IMR-90 (cell line): ENCODE measurements at regions not wholly inside any gene's neighbourhood (a gene's known extent, or its start where the extent isn't known, plus 50 kb on each side); places are given as distances from the start of the nearest gene placed in this dataset.

ENCODE experiments used
- ATAC-seq: fragments of 200-7000 bp; cut with Tn5 transposase; 2 replicates; pipeline ENCODE4 v1.9.1; 2020; ENCODE audit warnings: low read depth, mild to moderate bottlenecking, moderate library complexity
- BruUV-seq: library from RNA; stranded (reverse); fragments of 400-500 nt; replicated peaks from 2 replicates; lab custom pipeline; 2021; lab: Mats Ljungman, UMichigan
- CTCF ChIA-PET: fragments of 300-600 bp; formaldehyde crosslinking; extraction: SDS; loops from one replicate; lab custom pipeline; 2021; ENCODE audit warnings: antibody characterized with exemption; lab: Yijun Ruan, JAX
- POLR2A ChIA-PET: fragments of 300-600 bp; sonication (Branson Sonifier 250); formaldehyde crosslinking; loops from one replicate; lab custom pipeline; 2022; ENCODE audit warnings: antibody characterized with exemption; ENCODE audit not compliant: unreplicated experiment; lab: Charles Lee
- DNase-seq: peaks from one replicate; pipeline ENCODE4 v3.0.0; 2013
- H2AFZ ChIP-seq: replicated peaks from 2 replicates; pipeline ENCODE3; 2013; ENCODE audit warnings: low read length, mild to moderate bottlenecking; ENCODE audit not compliant: poor library complexity
- H2AK5ac ChIP-seq: 2 replicates; pipeline ENCODE4 v1.6.1; 2013; ENCODE audit warnings: low read depth, low read length, inconsistent platforms
- H2AK9ac ChIP-seq: replicated peaks from 2 replicates; pipeline ENCODE3; 2013; ENCODE audit warnings: mild to moderate bottlenecking, low read depth, low read length, moderate library complexity; ENCODE audit not compliant: poor library complexity
- H2BK120ac ChIP-seq: 2 replicates; pipeline ENCODE4 v1.6.1; 2013; ENCODE audit warnings: low read depth, low read length, inconsistent platforms
- H2BK15ac ChIP-seq: 3 replicates; pipeline ENCODE4 v1.6.1; 2013; ENCODE audit warnings: low read depth, low read length, inconsistent platforms
- H2BK20ac ChIP-seq: 2 replicates; pipeline ENCODE4 v1.6.1; 2013; ENCODE audit warnings: low read depth, mild to moderate bottlenecking, inconsistent platforms, low read length, moderate library complexity
- H2BK5ac ChIP-seq: 2 replicates; pipeline ENCODE4 v1.6.1; 2013; ENCODE audit warnings: mild to moderate bottlenecking, low read depth, low read length, inconsistent platforms; ENCODE audit not compliant: poor library complexity, severe bottlenecking
- H3K14ac ChIP-seq: replicated peaks from 2 replicates; pipeline ENCODE4 v1.6.1; 2013; ENCODE audit warnings: low read depth, low read length, inconsistent platforms
- H3K18ac ChIP-seq: 2 replicates; pipeline ENCODE4 v1.6.1; 2013; ENCODE audit warnings: low read depth, low read length, control low read depth
- H3K23ac ChIP-seq: 2 replicates; pipeline ENCODE4 v1.6.1; 2013; ENCODE audit warnings: low read depth, low read length, inconsistent platforms
- H3K27ac ChIP-seq: 2 replicates; pipeline ENCODE4 v1.5.1; 2013; ENCODE audit warnings: mild to moderate bottlenecking, control low read depth, low read length; ENCODE audit not compliant: insufficient read depth
- H3K27me3 ChIP-seq: 2 replicates; pipeline ENCODE4 v1.6.1; 2013; ENCODE audit warnings: low read length; ENCODE audit not compliant: control insufficient read depth, insufficient read depth
- H3K36me3 ChIP-seq: 2 replicates; pipeline ENCODE4 v1.6.1; 2013; ENCODE audit warnings: low read length, mixed read lengths; ENCODE audit not compliant: control insufficient read depth, insufficient read depth
- H3K4ac ChIP-seq: 2 replicates; pipeline ENCODE4 v1.6.1; 2013; ENCODE audit warnings: low read depth, low read length, inconsistent platforms
- H3K4me1 ChIP-seq: 2 replicates; pipeline ENCODE4 v1.6.1; 2013; ENCODE audit warnings: low read length, mixed read lengths; ENCODE audit not compliant: control insufficient read depth, insufficient read depth
- H3K4me2 ChIP-seq: 2 replicates; pipeline ENCODE4 v1.6.1; 2013; ENCODE audit warnings: low read depth, mild to moderate bottlenecking, control low read depth, low read length, moderate library complexity
- H3K4me3 ChIP-seq: 2 replicates; pipeline ENCODE4 v1.5.1; 2013; ENCODE audit warnings: low read depth, mild to moderate bottlenecking, control low read depth, low read length, moderate library complexity; ENCODE audit not compliant: insufficient read depth
- H3K56ac ChIP-seq: 2 replicates; pipeline ENCODE4 v1.6.1; 2013; ENCODE audit warnings: low read length, inconsistent platforms; ENCODE audit not compliant: insufficient read depth; ENCODE audit errors: extremely low read depth
- H3K79me1 ChIP-seq, 2 experiments: 2 replicates each; pipeline ENCODE4 v1.6.1; 2013; ENCODE audit warnings: low read length in 2 of 2, inconsistent platforms in 1 of 2, low read depth in 1 of 2
- H3K9ac ChIP-seq: 2 replicates; pipeline ENCODE4 v1.6.1; 2013; ENCODE audit warnings: low read depth, low read length, control low read depth
- H3K9me1 ChIP-seq: 2 replicates; pipeline ENCODE4 v1.6.1; 2013; ENCODE audit warnings: low read length, inconsistent platforms; ENCODE audit not compliant: insufficient read depth
- H3K9me3 ChIP-seq: 2 replicates; pipeline ENCODE4 v1.6.1; 2013; ENCODE audit warnings: low read length; ENCODE audit not compliant: control insufficient read depth, insufficient read depth
- H4K20me1 ChIP-seq: 2 replicates; pipeline ENCODE4 v1.6.1; 2013; ENCODE audit warnings: low read length, inconsistent platforms; ENCODE audit not compliant: insufficient read depth
- H4K5ac ChIP-seq: 2 replicates; pipeline ENCODE4 v1.6.1; 2013; ENCODE audit warnings: mild to moderate bottlenecking, low read depth, low read length, control low read depth
- H4K8ac ChIP-seq, 2 experiments: 2 replicates each; pipeline ENCODE4 v1.6.1; 2013; ENCODE audit warnings: low read depth in 2 of 2, low read length in 2 of 2, control low read depth in 1 of 2, inconsistent platforms in 1 of 2
- H4K91ac ChIP-seq: 2 replicates; pipeline ENCODE4 v1.6.1; 2013; ENCODE audit warnings: low read depth, low read length, inconsistent platforms; ENCODE audit not compliant: insufficient read depth
- BHLHE40 ChIP-seq: fragments of 150-350 bp; IDR thresholded peaks from 2 replicates; pipeline ENCODE4 v1.6.1; 2016; ENCODE audit warnings: mild to moderate bottlenecking, low read depth, low read length
- CEBPB ChIP-seq: IDR thresholded peaks from 2 replicates; pipeline ENCODE4 v1.6.1; 2012; ENCODE audit warnings: low read depth, low read length, improper control_type of control experiment
- CHD1 ChIP-seq: IDR thresholded peaks from 2 replicates; pipeline ENCODE4 v1.6.1; 2012; ENCODE audit warnings: low read depth, low read length, improper control_type of control experiment
- CTCF ChIP-seq: conservative IDR thresholded peaks from 2 replicates; pipeline ENCODE4 v1.5.1; 2012; ENCODE audit warnings: mild to moderate bottlenecking, low read depth, low read length, improper control_type of control experiment
- FOS ChIP-seq: fragments of 150-350 bp; IDR thresholded peaks from 2 replicates; pipeline ENCODE4 v1.6.1; 2016; ENCODE audit warnings: low read depth, low read length
- MAFK ChIP-seq: IDR thresholded peaks from 2 replicates; pipeline ENCODE4 v1.6.1; 2012; ENCODE audit warnings: low read depth, low read length, improper control_type of control experiment
- MAZ ChIP-seq: IDR thresholded peaks from 2 replicates; pipeline ENCODE4 v1.6.1; 2012; ENCODE audit warnings: low read depth, mild to moderate bottlenecking, low read length, improper control_type of control experiment, moderate library complexity, borderline replicate concordance
- MXI1 ChIP-seq: IDR thresholded peaks from 2 replicates; pipeline ENCODE4 v1.6.1; 2012; ENCODE audit warnings: low read depth, mild to moderate bottlenecking, low read length, moderate library complexity, borderline replicate concordance
- NFE2L2 ChIP-seq: fragments of 150-350 bp; IDR thresholded peaks from 2 replicates; pipeline ENCODE4 v1.6.1; 2016; ENCODE audit warnings: low read depth, mild to moderate bottlenecking, low read length
- POLR2A ChIP-seq: IDR thresholded peaks from 2 replicates; pipeline ENCODE4 v1.6.1; 2012; ENCODE audit warnings: mild to moderate bottlenecking, low read depth, low read length
- RAD21 ChIP-seq: IDR thresholded peaks from 2 replicates; pipeline ENCODE4 v1.6.1; 2012; ENCODE audit warnings: low read length, improper control_type of control experiment
- RCOR1 ChIP-seq: IDR thresholded peaks from 2 replicates; pipeline ENCODE4 v1.6.1; 2012; ENCODE audit warnings: mild to moderate bottlenecking, low read length, improper control_type of control experiment; ENCODE audit not compliant: insufficient replicate concordance
- RFX5 ChIP-seq: IDR thresholded peaks from 2 replicates; pipeline ENCODE4 v1.8.0; 2012; ENCODE audit warnings: low read depth, mild to moderate bottlenecking, low read length, moderate library complexity
- SMC3 ChIP-seq: fragments of 150-350 bp; IDR thresholded peaks from 2 replicates; pipeline ENCODE4 v1.6.1; 2016; ENCODE audit warnings: low read depth, mild to moderate bottlenecking, antibody characterized with exemption, low read length, moderate library complexity
- WGBS, 2 experiments: methylation state at CpG; one replicate each; pipeline versions ENCODE4 v1.1.5 to v1.1.7; 2013; ENCODE audit warnings: missing lambda C conversion rate in 2 of 2; ENCODE audit not compliant: insufficient read length in 1 of 2; ENCODE audit errors: extremely low coverage in 2 of 2; 5-methylcytosine and 5-hydroxymethylcytosine counted together
- dilution Hi-C: fragments of 300-500 bp; cut with HindIII; formaldehyde crosslinking; loops from one replicate; pipeline ENCODE4 v1.14.3; 2018; ENCODE audit warnings: low sequenced_read_pairs; ENCODE audit not compliant: unreplicated experiment
- in situ Hi-C: fragments of 300-500 bp; cut with MboI; formaldehyde crosslinking; loops from 3 replicates; pipeline ENCODE4 v1.14.3; 2019; ENCODE audit warnings: low sequenced_read_pairs, inconsistent platforms, mixed read lengths
- intact Hi-C: fragments of 100-400 bp; cut with micrococcal nuclease; formaldehyde crosslinking; loops from 2 replicates; pipeline ENCODE4 v1.10.0; 2022
- TF ChIP-seq, protein P1 (sequence below): fragments of 150-350 bp; IDR thresholded peaks from 2 replicates; pipeline ENCODE4 v1.6.1; 2016; ENCODE audit warnings: low read depth, mild to moderate bottlenecking, low read length, moderate library complexity, borderline replicate concordance
- TF ChIP-seq, protein P2 (sequence below): fragments of 150-350 bp; IDR thresholded peaks from 2 replicates; pipeline ENCODE4 v1.6.1; 2017; ENCODE audit warnings: mild to moderate bottlenecking, antibody characterized with exemption, low read length, low read depth

DNA sequence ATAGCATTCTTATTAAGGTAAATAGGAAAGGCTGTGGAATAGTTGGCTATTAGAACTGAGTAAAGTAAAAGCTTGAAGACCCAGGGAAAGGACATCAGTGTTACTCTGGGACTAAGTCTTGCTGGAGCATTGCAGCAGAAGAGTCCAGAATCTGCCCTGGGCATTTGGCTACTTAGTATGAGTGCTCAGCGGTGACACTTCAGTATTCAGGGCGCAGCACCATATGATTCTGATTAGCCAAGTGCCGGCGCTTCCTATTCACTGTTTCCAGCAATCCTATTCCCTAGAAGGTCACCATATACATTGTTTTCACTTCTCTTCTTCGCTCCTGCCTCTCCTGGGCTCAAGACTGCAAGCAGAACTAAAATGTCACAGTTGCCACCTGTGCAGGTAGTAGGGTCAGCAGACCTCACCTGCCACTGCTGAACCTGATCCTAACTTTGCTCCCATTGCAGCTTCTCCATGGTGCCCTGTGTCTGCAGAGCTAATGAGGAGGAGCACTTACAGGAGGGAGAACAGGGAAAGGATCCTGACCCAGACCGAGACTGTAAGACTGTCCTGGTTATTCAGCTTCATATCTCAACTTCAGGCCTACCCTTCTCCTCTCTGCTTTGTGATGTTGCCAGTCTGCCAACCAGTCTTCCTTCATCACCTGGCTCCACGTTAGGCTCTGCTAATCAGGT lies 313.6 kb upstream of the PIK3R1 start:
- dilution Hi-C loops: no loop called here
- no peak overlapping the region for H4K5ac ChIP-seq
- WGBS, 2 experiments: 80% methylated on average over 2 of the region's 7 CpGs; no CpG with 5 or more reads in 1 of the 2 experiments

More for the DNA sequence above, 313.6 kb upstream of the PIK3R1 start:
- TF ChIP-seq FOS (no peak), CEBPB (no peak), SMC3 (no peak), MAFK (no peak), RCOR1 (no peak), POLR2A (no peak), CTCF (no peak), NFE2L2 (no peak), MAZ (no peak), RFX5 (no peak), BHLHE40 (no peak), MXI1 (no peak), RAD21 (no peak), CHD1 (no peak)
- TF ChIP-seq, protein P1, sequence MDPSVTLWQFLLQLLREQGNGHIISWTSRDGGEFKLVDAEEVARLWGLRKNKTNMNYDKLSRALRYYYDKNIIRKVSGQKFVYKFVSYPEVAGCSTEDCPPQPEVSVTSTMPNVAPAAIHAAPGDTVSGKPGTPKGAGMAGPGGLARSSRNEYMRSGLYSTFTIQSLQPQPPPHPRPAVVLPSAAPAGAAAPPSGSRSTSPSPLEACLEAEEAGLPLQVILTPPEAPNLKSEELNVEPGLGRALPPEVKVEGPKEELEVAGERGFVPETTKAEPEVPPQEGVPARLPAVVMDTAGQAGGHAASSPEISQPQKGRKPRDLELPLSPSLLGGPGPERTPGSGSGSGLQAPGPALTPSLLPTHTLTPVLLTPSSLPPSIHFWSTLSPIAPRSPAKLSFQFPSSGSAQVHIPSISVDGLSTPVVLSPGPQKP: no peak
- TF ChIP-seq, protein P2, sequence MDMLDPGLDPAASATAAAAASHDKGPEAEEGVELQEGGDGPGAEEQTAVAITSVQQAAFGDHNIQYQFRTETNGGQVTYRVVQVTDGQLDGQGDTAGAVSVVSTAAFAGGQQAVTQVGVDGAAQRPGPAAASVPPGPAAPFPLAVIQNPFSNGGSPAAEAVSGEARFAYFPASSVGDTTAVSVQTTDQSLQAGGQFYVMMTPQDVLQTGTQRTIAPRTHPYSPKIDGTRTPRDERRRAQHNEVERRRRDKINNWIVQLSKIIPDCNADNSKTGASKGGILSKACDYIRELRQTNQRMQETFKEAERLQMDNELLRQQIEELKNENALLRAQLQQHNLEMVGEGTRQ: no peak
- DNase-seq: no peak
- no peak overlapping the region for H2BK20ac ChIP-seq
- no peak overlapping the region for H3K4me3 ChIP-seq
- in situ Hi-C loops: no loop called here
- no peak overlapping the region for H3K18ac ChIP-seq
- H4K91ac ChIP-seq: no peak overlapping the region
- no peak overlapping the region for H3K14ac ChIP-seq
- no peak overlapping the region for H3K23ac ChIP-seq
- no peaks in the 10 kb centered on the region for H3K79me1 ChIP-seq
- no peak overlapping the region for H3K4ac ChIP-seq
- H3K4me1 ChIP-seq: no peaks in the 10 kb centered on the region
- H2AK5ac ChIP-seq: no peak overlapping the region
- intact Hi-C loops: no loop called here
- no peaks in the 10 kb centered on the region for H3K9me1 ChIP-seq
- no peak overlapping the region for H3K56ac ChIP-seq
- H2AK9ac ChIP-seq: no peak overlapping the region
- no peaks in the 10 kb centered on the region for H3K27me3 ChIP-seq
- no peak overlapping the region for H3K9ac ChIP-seq
- H2AFZ ChIP-seq: peak overlapping the region; percentile 33
- H3K27ac ChIP-seq: no peak overlapping the region
- no peaks in the 10 kb centered on the region for H3K9me3 ChIP-seq
- no peak overlapping the region for H2BK15ac ChIP-seq
- ATAC-seq: no peak
- H4K20me1 ChIP-seq: no peaks in the 10 kb centered on the region
- no peak overlapping the region for H4K8ac ChIP-seq
- no TSS peak for BruUV-seq
- no peak overlapping the region for H2BK120ac ChIP-seq
- ChIA-PET CTCF (no interaction called here), POLR2A (no interaction called here)
- no peak overlapping the region for H2BK5ac ChIP-seq
- no peak overlapping the region for H3K4me2 ChIP-seq
- H3K36me3 ChIP-seq: no peaks in the 10 kb centered on the region
